ENCODE measurements at regions not wholly inside any gene's neighbourhood (a gene's known extent, or its start where the extent isn't known, plus 50 kb on each side); places are given as distances from the start of the nearest gene placed in this dataset.

- H3K4me1 ChIP-seq (ENCODE audit: control insufficient read depth, insufficient read depth, low read length) = no peaks in the 10 kb centered on the region
- no peaks in the 10 kb centered on the region for H3K9me3 ChIP-seq (ENCODE audit: control insufficient read depth, insufficient read depth, low read length)
- ATAC-seq (no peak), DNase-seq (no peak)
- Mint-ChIP-seq H3K4me3 (no peak overlapping the region), H3K9me3 (no peaks in the 10 kb centered on the region), H3K4me1 (no peaks in the 10 kb centered on the region), H3K36me3 (no peaks in the 10 kb centered on the region), H3K27ac (no peak overlapping the region), H3K27me3 (ENCODE audit: low read depth in 2 of 2) (peaks cover 0 to 7% of the 10 kb centered on the region in 2 donors)
- H3K36me3 ChIP-seq (ENCODE audit: control insufficient read depth, insufficient read depth, low read length) = no peaks in the 10 kb centered on the region
- no peaks in the 10 kb centered on the region for H3K27me3 ChIP-seq (ENCODE audit: control insufficient read depth, insufficient read depth, low read length)
- no peak overlapping the region for H3K4me3 ChIP-seq (ENCODE audit: low read length)
- intact Hi-C loops (cut with micrococcal nuclease) = no loop called here
- TF ChIP-seq CTCF (IDR thresholded peaks at IDR 0.05) = no peak
- no peak overlapping the region for H3K27ac ChIP-seq (ENCODE audit: low read length)
- WGBS (ENCODE audit: insufficient coverage) = 95% methylated on average over 2 of the region's 2 CpGs
Measured at GRCh38 chr15:72916897-72917296, 133.3 kb upstream of the ADPGK start.

- Mint-ChIP-seq H3K36me3 (no peaks in the 10 kb centered on the region), H3K4me1 (no peaks in the 10 kb centered on the region), H3K4me3 (no peak overlapping the region), H3K9me3 (no peaks in the 10 kb centered on the region), H3K27me3 (ENCODE audit: low read depth in 2 of 2) (peaks cover 0 to 5% of the 10 kb centered on the region in 2 donors), H3K27ac (no peak overlapping the region)
- intact Hi-C loops (cut with micrococcal nuclease) = no loop called here
- no peaks in the 10 kb centered on the region for H3K9me3 ChIP-seq (ENCODE audit: control insufficient read depth, insufficient read depth, low read length)
- TF ChIP-seq CTCF (IDR thresholded peaks at IDR 0.05) = no peak
- H3K4me3 ChIP-seq (ENCODE audit: low read length) = no peak overlapping the region
- no peaks in the 10 kb centered on the region for H3K27me3 ChIP-seq (ENCODE audit: control insufficient read depth, insufficient read depth, low read length)
- H3K36me3 ChIP-seq (ENCODE audit: control insufficient read depth, insufficient read depth, low read length) = no peaks in the 10 kb centered on the region
- no peak overlapping the region for H3K27ac ChIP-seq (ENCODE audit: low read length)
- no peaks in the 10 kb centered on the region for H3K4me1 ChIP-seq (ENCODE audit: control insufficient read depth, insufficient read depth, low read length)
- 100% methylated on average over 2 of the region's 2 CpGs for WGBS (ENCODE audit: insufficient coverage)
- DNase-seq (no peak), ATAC-seq (no peak)
Measured at GRCh38 chr15:72916378-72916777, 132.8 kb upstream of the ADPGK start.

- Mint-ChIP-seq H3K27ac (no peak overlapping the region), H3K27me3 (ENCODE audit: low read depth in 2 of 2) (peaks cover 0 to 5% of the 10 kb centered on the region in 2 donors), H3K4me3 (no peak overlapping the region), H3K36me3 (no peaks in the 10 kb centered on the region), H3K4me1 (no peaks in the 10 kb centered on the region), H3K9me3 (no peaks in the 10 kb centered on the region)
- WGBS (ENCODE audit: insufficient coverage) = 85% methylated on average over 7 of the region's 7 CpGs
- H3K9me3 ChIP-seq (ENCODE audit: control insufficient read depth, insufficient read depth, low read length) = no peaks in the 10 kb centered on the region
- no peak overlapping the region for H3K27ac ChIP-seq (ENCODE audit: low read length)
- intact Hi-C loops (cut with micrococcal nuclease) = no loop called here
- no peaks in the 10 kb centered on the region for H3K4me1 ChIP-seq (ENCODE audit: control insufficient read depth, insufficient read depth, low read length)
- TF ChIP-seq CTCF (IDR thresholded peaks at IDR 0.05) = no peak
- ATAC-seq = no peak
- no peaks in the 10 kb centered on the region for H3K36me3 ChIP-seq (ENCODE audit: control insufficient read depth, insufficient read depth, low read length)
- H3K4me3 ChIP-seq (ENCODE audit: low read length) = no peak overlapping the region
- DNase-seq = no peak
- H3K27me3 ChIP-seq (ENCODE audit: control insufficient read depth, insufficient read depth, low read length) = no peaks in the 10 kb centered on the region
Measured at GRCh38 chr15:72915843-72916242, 132.3 kb upstream of the ADPGK start.

GRCh38 chr15:72912996-72913395 lies 129.4 kb upstream of the ADPGK start:
- no peak for DNase-seq
- H3K9me3 Mint-ChIP-seq = no peaks in the 10 kb centered on the region
- no peaks in the 10 kb centered on the region for H3K4me1 ChIP-seq (ENCODE audit: control insufficient read depth, insufficient read depth, low read length)
- H3K4me3 ChIP-seq (ENCODE audit: low read length) = no peak overlapping the region
- 77% methylated on average over 2 of the region's 2 CpGs for WGBS (ENCODE audit: insufficient coverage)
- H3K27me3 Mint-ChIP-seq (ENCODE audit: low read depth in 2 of 2) = peaks cover 0 to 9% of the 10 kb centered on the region in 2 donors
- H3K27ac Mint-ChIP-seq = no peak overlapping the region
- H3K36me3 ChIP-seq (ENCODE audit: control insufficient read depth, insufficient read depth, low read length) = no peaks in the 10 kb centered on the region
- no peak overlapping the region for H3K27ac ChIP-seq (ENCODE audit: low read length)
- no peaks in the 10 kb centered on the region for H3K36me3 Mint-ChIP-seq
- no peaks in the 10 kb centered on the region for H3K27me3 ChIP-seq (ENCODE audit: control insufficient read depth, insufficient read depth, low read length)
- TF ChIP-seq CTCF (IDR thresholded peaks at IDR 0.05) = no peak
- H3K9me3 ChIP-seq (ENCODE audit: control insufficient read depth, insufficient read depth, low read length) = no peaks in the 10 kb centered on the region
- intact Hi-C loops (cut with micrococcal nuclease) = no loop called here
- H3K4me1 Mint-ChIP-seq = no peaks in the 10 kb centered on the region
- no peak for ATAC-seq
- no peak overlapping the region for H3K4me3 Mint-ChIP-seq

Data from natural killer cell (primary cell).